GM20000 (cell line): ENCODE measurements at regions not wholly inside any gene's neighbourhood (a gene's known extent, or its start where the extent isn't known, plus 50 kb on each side); places are given as distances from the start of the nearest gene placed in this dataset.

Source experiments
- DNase-seq: peaks from one replicate; pipeline ENCODE4 v3.0.0; 2012; ENCODE audit warnings: low spot score
- TF ChIP-seq, protein P1 (sequence below): IDR thresholded peaks from 2 replicates; pipeline ENCODE4 v1.5.1; 2012; ENCODE audit warnings: mild to moderate bottlenecking, control low read depth; ENCODE audit errors: extremely low read depth, missing control alignments

DNA sequence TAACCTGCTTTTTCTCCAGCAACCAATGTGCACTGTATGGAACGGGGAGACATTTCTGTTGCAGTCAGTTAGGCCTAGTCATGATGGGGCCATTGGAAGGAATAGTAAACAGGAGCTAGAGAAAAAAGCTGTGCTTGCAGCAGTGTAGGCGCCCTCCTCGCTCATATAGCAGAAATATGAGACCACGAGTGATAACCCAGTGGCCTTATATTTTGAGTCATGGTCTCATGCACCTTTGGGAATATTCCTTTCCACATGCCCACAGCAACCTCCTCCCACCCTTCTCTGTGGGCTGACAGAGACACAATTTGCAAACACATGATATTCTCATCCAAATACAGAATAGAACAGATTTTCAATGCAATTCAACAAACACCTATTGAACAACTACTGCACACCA, 248.9 kb upstream of the CITED2 start:
- no peak for DNase-seq
- TF ChIP-seq, protein P1, sequence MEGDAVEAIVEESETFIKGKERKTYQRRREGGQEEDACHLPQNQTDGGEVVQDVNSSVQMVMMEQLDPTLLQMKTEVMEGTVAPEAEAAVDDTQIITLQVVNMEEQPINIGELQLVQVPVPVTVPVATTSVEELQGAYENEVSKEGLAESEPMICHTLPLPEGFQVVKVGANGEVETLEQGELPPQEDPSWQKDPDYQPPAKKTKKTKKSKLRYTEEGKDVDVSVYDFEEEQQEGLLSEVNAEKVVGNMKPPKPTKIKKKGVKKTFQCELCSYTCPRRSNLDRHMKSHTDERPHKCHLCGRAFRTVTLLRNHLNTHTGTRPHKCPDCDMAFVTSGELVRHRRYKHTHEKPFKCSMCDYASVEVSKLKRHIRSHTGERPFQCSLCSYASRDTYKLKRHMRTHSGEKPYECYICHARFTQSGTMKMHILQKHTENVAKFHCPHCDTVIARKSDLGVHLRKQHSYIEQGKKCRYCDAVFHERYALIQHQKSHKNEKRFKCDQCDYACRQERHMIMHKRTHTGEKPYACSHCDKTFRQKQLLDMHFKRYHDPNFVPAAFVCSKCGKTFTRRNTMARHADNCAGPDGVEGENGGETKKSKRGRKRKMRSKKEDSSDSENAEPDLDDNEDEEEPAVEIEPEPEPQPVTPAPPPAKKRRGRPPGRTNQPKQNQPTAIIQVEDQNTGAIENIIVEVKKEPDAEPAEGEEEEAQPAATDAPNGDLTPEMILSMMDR: no peak

DNA sequence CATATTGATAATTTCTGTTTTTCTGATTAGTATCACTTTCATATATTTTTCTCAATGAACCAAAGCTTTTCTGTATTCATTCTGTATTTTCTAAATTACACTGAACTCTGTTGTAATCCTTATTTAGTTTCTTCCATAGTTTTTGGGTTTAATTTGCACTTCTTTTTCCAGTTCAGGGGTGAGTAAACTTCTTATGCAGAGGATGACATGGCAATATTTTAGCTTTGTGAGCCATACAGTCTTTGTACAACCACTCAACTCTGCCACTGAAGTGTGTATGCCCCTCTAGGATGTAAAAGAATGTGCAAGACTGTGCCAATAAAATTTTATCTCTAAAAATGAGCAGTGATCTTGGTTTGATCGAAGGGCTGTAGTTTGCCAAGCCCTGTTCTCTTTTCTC, 239.0 kb upstream of the CITED2 start:
- DNase-seq: no peak
- TF ChIP-seq, protein P1: no peak

DNA sequence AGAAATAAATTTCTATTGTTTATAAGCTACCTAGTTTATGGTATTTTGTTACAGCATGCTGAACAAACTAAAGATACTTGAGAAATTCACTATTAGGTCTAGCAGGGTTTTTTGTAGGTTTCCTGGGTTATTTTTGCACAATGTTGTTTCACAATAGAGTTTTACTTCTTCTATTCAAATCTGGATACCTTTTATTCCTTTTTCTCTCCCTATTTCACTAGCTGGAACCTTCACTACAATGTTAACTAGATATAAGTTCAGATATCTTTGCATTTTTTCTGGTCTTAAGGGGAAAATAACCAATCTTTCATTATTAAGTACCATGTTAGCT, 237.7 kb upstream of the CITED2 start:
- no peak for DNase-seq
- TF ChIP-seq, protein P1: no peak

DNA sequence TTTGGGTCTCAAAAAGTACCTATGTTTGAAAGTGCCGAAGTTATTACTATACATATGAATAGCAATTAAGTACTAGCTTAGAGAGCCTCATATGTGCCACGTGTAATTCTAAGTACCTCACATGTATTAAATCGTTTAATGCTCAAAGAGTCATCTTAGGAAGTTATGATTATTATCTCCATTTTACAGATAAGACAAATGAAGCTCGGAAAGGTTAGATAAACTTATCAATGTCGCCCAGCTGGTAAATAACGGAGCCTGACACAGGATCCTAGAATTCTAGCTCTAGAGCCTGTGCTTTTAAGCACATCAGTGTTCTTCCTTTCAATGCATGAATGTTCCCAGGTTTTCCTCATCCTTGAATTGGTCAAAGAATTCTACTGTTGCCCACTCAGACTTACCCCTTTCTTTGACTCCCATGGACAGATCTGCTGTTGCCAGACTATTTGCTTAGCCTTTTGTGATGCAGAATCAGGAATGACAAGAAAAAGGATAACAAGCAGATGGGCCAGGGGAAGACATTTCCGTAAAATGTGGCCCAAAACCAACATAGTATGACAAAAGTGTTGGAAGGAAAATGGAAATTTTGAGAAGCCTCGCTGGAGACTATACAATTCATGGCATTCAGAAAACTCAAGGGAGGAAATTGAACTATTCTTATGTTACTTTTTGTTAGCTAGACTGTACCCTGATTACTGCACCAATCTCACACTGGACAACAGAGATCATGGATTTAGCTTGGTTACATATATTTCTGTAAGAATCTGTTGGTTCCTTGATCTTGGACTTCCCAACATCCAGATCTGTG, 237.1 kb upstream of the CITED2 start:
- no peak for DNase-seq
- TF ChIP-seq, protein P1: no peak

DNA sequence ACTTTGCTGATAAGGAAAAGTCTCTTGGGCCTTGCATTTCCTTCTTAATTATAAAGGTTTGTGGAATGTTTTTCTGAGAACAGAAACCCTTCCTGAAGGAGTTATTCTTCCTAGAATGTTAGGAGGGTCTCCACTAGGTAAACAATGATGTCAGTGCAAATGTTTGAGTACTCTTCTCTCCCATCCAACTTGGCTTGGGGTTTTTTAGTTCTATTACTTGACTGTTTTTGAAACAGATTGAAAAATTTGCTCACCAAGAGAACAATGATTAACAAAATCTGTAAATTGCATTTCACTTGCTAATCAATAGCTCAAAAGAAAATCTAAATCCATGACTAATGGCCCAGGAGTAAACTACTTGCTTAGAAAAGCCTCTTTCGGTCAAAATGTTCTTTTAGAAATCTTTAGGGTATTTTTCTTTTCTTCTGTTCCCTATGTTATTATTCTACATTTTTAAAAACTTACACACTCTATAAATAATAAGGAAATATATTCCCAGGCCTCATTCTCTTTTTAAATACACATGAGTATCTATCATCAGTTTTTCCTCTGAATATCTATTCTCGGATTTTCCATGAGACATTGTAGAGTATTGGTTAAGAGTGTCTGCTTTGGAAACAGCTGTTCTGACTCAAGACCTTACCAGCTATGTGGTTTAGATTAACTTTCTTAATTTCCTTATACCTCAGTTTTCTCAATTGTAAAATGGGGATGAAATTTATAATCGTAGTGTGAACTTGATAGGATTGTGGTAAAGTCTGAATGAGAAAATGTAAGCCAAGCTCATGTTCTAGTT, 234.2 kb upstream of the CITED2 start:
- TF ChIP-seq, protein P1: no peak
- no peak for DNase-seq

DNA sequence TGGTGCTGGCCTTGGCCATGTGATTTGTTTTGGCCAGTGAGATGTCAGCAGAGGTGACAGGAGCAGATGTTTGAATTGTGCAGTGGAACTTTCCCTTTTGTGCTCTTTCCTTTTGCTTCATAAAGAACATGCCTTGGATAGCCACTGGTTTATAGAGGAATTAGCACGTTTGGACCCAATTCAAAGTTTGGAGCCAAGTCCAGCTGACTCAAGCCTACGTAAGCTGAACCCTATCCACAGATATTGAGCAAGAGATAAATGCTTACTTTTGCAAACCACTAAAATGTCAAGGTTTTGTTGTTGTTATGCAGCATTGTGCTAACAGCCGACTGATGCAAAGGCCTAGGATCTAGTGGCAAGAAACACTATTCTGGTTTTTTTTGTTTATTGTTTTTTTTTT, 230.9 kb upstream of the CITED2 start:
- no peak for DNase-seq
- TF ChIP-seq, protein P1: no peak

DNA sequence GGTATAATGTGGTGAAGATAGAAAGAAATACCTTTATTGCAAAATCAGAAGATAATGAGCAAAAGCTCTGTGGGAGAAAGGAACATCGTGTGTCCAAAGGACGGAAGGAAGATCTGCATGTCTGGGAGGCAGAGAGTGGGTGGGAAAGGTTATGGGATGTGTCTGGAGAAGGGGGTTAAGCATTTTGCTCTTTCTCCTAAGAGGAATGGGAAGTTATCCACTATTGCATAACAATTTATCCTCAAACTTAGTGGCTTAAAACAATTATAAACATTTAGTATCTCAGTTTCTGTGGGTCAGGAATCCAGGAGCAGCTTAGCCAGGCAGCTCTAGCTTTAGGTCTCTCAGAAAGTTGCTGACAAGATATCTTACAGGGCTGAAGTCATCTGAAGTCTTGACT, 229.1 kb upstream of the CITED2 start:
- TF ChIP-seq, protein P1: no peak
- DNase-seq: no peak
